Activated T-cell treated with anti-CD3 and anti-CD28 coated beads, Interleukin-2, amount 50 U/mL, for 24 hours (primary cell): ENCODE measurements at regions not wholly inside any gene's neighbourhood (a gene's known extent, or its start where the extent isn't known, plus 50 kb on each side); places are given as distances from the start of the nearest gene placed in this dataset.
"Not testable (repeated sequence)": the region's sequence is repeated elsewhere in the genome, so short reads cannot be mapped to it uniquely, and the experiment has no call there.

Experiments used
- DNase-seq: peaks from one replicate; pipeline ENCODE4 v3.0.0-alpha.2; 2020
- H3K27ac Mint-ChIP-seq: 2 replicates; pipeline ENCODE4 v1.8.0; 2020; ENCODE audit warnings: mild to moderate bottlenecking, mixed read lengths
- H3K27me3 Mint-ChIP-seq: 2 replicates; pipeline ENCODE4 v1.8.0; 2020; ENCODE audit warnings: mixed read lengths
- H3K36me3 Mint-ChIP-seq: 2 replicates; pipeline ENCODE4 v1.8.0; 2020; ENCODE audit warnings: low read depth, mixed read lengths
- H3K4me1 Mint-ChIP-seq: 2 replicates; pipeline ENCODE4 v1.8.0; 2020; ENCODE audit warnings: low read depth, mixed read lengths
- H3K4me3 Mint-ChIP-seq: 2 replicates; pipeline ENCODE4 v1.8.0; 2020; ENCODE audit warnings: mild to moderate bottlenecking, moderate library complexity, mixed read lengths
- H3K9me3 Mint-ChIP-seq: 2 replicates; pipeline ENCODE4 v1.8.0; 2020; ENCODE audit warnings: mixed read lengths

- H3K36me3 Mint-ChIP-seq = no peaks in the 10 kb centered on the region
- peaks cover 6% of the 10 kb centered on the region for H3K9me3 Mint-ChIP-seq
- no peak for DNase-seq
These were observed 1150.7 kb downstream of the FSCB start for GRCh38 chr14:43356382-43356781.

DNA sequence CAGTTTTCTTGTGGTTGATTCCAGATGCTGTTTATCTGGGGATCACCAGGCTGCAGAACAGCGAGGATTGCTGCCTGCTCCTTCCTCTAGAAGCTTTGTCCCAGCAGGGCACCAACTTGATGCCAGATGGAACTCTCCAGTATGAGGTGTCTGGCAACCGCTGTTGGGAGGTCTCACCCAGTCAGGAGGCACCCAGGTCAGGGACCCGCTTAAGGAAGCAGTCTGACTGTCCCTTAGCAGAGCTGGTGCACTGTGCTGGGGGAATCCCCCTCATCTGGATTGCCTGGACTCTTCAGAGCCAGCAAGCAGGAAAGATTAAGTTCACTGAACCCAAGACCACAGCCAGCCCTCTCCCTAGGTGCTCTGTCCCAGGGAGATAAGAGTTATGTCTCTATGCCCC is 1165.2 kb downstream of the FSCB start:
- Mint-ChIP-seq H3K27ac (no peak overlapping the region), H3K4me3 (no peak overlapping the region), H3K9me3 (peaks cover 19% of the 10 kb centered on the region), H3K36me3 (no peaks in the 10 kb centered on the region), H3K27me3 (no peaks in the 10 kb centered on the region), H3K4me1 (no peaks in the 10 kb centered on the region)
- DNase-seq = no peak

More at GRCh38 chr14:43356382-43356781, 1150.7 kb downstream of the FSCB start:
- Mint-ChIP-seq H3K4me1 (no peaks in the 10 kb centered on the region), H3K4me3 (no peak overlapping the region), H3K27me3 (no peaks in the 10 kb centered on the region), H3K27ac (no peak overlapping the region)

GRCh38 chr14:43338713-43339112 is 1168.4 kb downstream of the FSCB start:
- Mint-ChIP-seq H3K4me1 (no peaks in the 10 kb centered on the region), H3K4me3 (no peak overlapping the region), H3K9me3 (peaks cover 11% of the 10 kb centered on the region), H3K36me3 (no peaks in the 10 kb centered on the region), H3K27me3 (no peaks in the 10 kb centered on the region), H3K27ac (no peak overlapping the region)
- DNase-seq = no peak

GRCh38 chr14:43336351-43336750 is 1170.7 kb downstream of the FSCB start:
- H3K4me3 Mint-ChIP-seq = no peak overlapping the region
- H3K9me3 Mint-ChIP-seq = peaks cover 11% of the 10 kb centered on the region
- no peaks in the 10 kb centered on the region for H3K36me3 Mint-ChIP-seq
- DNase-seq = no peak
- H3K27ac Mint-ChIP-seq = no peak overlapping the region
- H3K27me3 Mint-ChIP-seq = no peaks in the 10 kb centered on the region
- H3K4me1 Mint-ChIP-seq = no peaks in the 10 kb centered on the region

DNA sequence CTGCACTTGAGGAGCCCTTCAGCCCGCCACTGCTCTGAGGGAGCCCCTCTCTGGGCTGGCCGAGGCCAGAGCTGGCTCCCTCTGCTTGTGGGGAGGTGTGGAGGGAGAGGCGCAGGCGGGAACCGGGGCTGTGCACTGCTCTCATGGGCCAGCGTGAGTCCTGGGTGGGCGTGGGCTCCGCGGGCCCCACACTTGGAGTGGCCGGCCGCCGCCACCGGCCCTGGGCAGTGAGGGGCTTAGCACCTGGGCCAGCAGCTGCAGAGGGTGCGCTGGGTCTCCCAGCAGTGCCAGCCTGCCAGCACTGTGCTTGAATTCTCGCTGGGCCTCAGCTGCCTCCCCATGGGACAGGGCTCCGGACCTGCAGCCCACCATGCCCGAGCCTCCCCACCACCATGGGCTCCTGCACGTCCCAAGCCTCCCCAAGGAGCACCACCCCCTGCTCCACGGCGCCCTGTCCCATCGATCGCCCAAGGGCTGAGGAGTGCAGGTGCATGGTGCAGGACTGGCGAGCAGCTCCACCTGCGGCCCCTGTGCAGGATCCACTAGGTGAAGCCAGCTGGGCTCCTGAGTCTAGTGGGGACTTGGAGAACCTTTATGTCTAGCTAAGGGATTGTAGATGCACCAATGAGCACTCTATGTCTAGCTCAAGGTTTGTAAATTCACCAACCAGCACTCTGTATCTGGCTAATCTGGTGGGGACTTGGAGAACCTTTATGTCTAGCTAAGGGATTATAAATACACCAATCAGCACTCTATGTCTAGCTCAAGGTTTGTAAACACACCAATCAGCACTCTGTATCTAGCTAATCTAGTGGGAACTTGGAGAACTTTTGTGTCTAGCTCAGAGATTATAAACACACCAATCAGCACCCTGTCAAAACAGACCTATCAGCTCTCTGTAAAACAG is 1180.3 kb downstream of the FSCB start:
- DNase-seq, H3K4me3 Mint-ChIP-seq, H3K27ac Mint-ChIP-seq, H3K36me3 Mint-ChIP-seq, H3K27me3 Mint-ChIP-seq, H3K4me1 Mint-ChIP-seq: not testable (repeated sequence)
- peaks cover 12% of the 10 kb centered on the region for H3K9me3 Mint-ChIP-seq

- no peaks in the 10 kb centered on the region for H3K4me1 Mint-ChIP-seq
- no peaks in the 10 kb centered on the region for H3K36me3 Mint-ChIP-seq
- no peak overlapping the region for H3K4me3 Mint-ChIP-seq
- H3K27ac Mint-ChIP-seq = no peak overlapping the region
- H3K9me3 Mint-ChIP-seq = peaks cover 12% of the 10 kb centered on the region
- no peak for DNase-seq
- H3K27me3 Mint-ChIP-seq = no peaks in the 10 kb centered on the region
These were observed 1190.7 kb downstream of the FSCB start for GRCh38 chr14:43316427-43316826.

DNA sequence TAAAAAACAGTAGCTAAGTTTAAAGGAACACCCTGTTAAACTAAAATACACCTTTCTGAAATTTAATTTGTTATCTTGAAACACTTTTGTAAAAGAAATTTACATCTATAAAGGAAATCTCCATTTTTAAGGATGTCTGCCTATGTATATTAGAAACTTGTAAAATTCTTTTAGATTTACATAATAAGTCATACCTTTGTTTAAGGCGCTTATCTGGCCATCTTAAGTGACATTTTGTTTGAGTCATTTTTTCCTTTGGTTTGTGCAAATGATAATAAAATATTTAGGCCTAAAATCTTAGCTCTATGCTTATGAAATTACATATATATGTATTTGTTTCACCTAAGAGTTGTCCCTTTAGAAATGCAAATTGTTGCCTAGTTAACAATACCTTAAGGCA is 1193.4 kb downstream of the FSCB start:
- no peaks in the 10 kb centered on the region for H3K4me1 Mint-ChIP-seq

DNA sequence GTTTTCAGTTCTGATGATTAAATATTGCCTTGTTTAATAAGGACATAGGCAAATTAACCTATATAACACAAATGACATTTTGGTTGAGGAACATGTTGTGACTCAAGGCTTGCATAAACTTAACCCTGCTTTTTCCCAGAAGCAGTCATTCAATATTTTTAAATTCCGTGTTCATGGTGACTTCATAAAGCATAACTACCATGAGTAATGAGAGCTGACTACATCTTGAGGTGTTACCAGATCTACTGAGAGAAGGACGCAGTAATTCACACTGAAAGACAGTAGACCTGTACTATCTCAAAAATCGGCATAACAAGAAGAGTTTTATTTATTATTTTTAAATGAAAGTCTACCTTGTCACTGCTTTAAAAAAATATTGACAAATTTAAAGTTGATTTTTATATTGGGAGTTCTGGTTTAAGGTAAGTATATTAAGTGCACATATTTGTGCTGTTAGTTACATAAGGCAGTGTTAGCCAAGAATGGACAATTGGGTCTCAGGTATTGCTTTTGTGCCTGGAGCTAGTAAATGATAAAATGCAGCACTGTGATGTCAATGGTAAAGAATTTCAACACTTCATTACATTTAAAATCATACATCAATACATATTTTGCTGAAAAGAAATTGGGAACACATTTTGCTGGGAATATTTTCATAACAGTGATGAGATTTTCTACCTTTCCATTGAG is 1198.5 kb downstream of the FSCB start:
- Mint-ChIP-seq H3K27ac (no peak overlapping the region), H3K9me3 (peaks cover 5% of the 10 kb centered on the region), H3K4me3 (no peak overlapping the region), H3K27me3 (no peaks in the 10 kb centered on the region), H3K4me1 (no peaks in the 10 kb centered on the region), H3K36me3 (no peaks in the 10 kb centered on the region)
- DNase-seq = no peak

More for the DNA sequence above, 1193.4 kb downstream of the FSCB start:
- Mint-ChIP-seq H3K27ac (no peak overlapping the region), H3K4me3 (no peak overlapping the region), H3K27me3 (no peaks in the 10 kb centered on the region), H3K36me3 (no peaks in the 10 kb centered on the region), H3K9me3 (peaks cover 10% of the 10 kb centered on the region)
- no peak for DNase-seq

- Mint-ChIP-seq H3K27ac (no peak overlapping the region), H3K4me3 (no peak overlapping the region), H3K27me3 (no peaks in the 10 kb centered on the region), H3K4me1 (no peaks in the 10 kb centered on the region), H3K9me3 (peaks cover 2% of the 10 kb centered on the region), H3K36me3 (no peaks in the 10 kb centered on the region)
- no peak for DNase-seq
These were observed 1199.2 kb downstream of the FSCB start for GRCh38 chr14:43307836-43308235.

DNA sequence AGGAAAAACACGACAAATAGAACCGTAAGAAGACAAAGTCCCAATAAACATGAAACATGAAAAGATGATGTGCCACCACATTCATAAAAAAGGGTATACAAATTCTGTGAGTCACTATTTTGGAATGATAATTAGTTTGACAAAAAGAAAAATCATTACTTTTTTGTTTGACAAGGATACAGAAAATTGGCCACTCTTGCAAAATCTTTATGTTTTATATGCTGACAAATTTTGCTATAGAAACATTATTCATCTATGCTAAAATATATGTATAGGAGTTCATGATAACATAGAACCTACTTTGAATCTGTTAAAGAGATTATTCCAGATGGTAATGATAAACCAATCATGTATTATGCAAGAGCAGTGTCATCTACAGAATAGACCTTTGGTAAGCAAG is 1201.0 kb downstream of the FSCB start:
- no peaks in the 10 kb centered on the region for H3K27me3 Mint-ChIP-seq
- DNase-seq = no peak
- H3K9me3 Mint-ChIP-seq = peaks cover 4% of the 10 kb centered on the region
- no peak overlapping the region for H3K27ac Mint-ChIP-seq
- no peaks in the 10 kb centered on the region for H3K36me3 Mint-ChIP-seq
- H3K4me1 Mint-ChIP-seq = no peaks in the 10 kb centered on the region
- no peak overlapping the region for H3K4me3 Mint-ChIP-seq

DNA sequence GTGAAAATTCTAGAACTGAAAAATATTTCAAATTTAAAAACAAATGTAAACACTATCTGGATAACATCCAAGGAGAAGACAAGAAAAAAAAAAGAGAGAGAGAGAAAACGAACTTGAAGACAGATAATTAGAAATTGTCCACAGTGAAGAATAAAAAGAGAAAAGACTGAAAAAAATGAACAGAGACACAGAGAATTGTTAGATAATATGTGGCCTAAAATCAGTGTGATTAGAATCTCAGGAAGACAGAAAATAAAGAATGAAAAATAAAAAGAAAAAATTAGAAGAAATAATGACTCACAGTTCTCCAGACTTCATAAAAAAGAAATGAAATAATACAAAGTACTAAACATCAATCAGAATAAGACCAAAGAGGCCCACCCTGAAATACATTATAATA is 1209.3 kb downstream of the FSCB start:
- H3K36me3 Mint-ChIP-seq = no peaks in the 10 kb centered on the region
- no peaks in the 10 kb centered on the region for H3K4me1 Mint-ChIP-seq
- DNase-seq = no peak
- H3K4me3 Mint-ChIP-seq = no peak overlapping the region
- peaks cover 17% of the 10 kb centered on the region for H3K9me3 Mint-ChIP-seq
- H3K27ac Mint-ChIP-seq = no peak overlapping the region
- H3K27me3 Mint-ChIP-seq = no peaks in the 10 kb centered on the region

- H3K27me3 Mint-ChIP-seq, H3K4me1 Mint-ChIP-seq, H3K27ac Mint-ChIP-seq, DNase-seq, H3K36me3 Mint-ChIP-seq, H3K4me3 Mint-ChIP-seq: not testable (repeated sequence)
- peaks cover 16% of the 10 kb centered on the region for H3K9me3 Mint-ChIP-seq
These were observed 1211.0 kb downstream of the FSCB start for GRCh38 chr14:43296061-43296460.

DNA sequence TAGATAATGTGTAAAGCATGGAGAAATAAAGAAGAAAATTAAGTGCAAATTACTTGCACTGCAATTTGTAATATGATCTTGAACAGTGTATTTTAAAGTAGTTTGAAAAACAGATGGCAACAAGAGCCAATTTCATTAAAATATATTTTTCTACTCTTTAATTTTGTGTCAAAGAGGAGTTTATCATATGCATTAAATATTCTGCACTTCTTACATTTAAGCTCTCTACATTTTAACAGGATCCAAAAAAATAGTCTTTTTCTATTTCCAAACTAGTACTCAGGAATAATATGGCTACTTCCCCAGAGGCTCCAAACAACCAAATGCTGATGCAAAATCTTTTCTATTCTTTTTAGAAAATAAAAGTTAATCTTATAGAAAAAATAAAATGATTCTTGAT is 1221.5 kb downstream of the FSCB start:
- H3K27me3 Mint-ChIP-seq = no peaks in the 10 kb centered on the region
- DNase-seq = no peak
- H3K27ac Mint-ChIP-seq = no peak overlapping the region
- H3K36me3 Mint-ChIP-seq = no peaks in the 10 kb centered on the region
- H3K4me3 Mint-ChIP-seq = no peak overlapping the region
- no peaks in the 10 kb centered on the region for H3K4me1 Mint-ChIP-seq
- peaks cover 12% of the 10 kb centered on the region for H3K9me3 Mint-ChIP-seq

DNA sequence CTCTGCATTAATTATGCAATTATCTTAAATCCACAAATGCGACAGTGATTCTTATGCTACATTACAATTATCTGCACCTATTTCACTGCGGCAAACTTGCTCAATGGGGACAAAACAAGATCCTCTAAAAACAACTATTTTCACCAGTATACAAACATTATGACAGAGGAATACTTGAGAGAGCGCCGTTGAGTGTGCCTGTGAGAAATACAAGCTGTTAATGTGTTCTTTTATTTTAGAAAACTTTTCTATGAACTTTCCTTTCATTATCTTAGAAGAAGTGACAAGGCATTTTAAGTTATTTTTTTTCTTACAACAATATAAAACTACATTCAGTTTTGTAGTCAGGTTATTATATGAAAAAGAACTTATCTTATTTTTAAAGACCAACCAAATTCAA is 1247.0 kb downstream of the FSCB start:
- DNase-seq = no peak
- Mint-ChIP-seq H3K27me3 (no peaks in the 10 kb centered on the region), H3K9me3 (peaks cover 9% of the 10 kb centered on the region), H3K4me3 (no peak overlapping the region), H3K36me3 (no peaks in the 10 kb centered on the region), H3K4me1 (no peaks in the 10 kb centered on the region), H3K27ac (no peak overlapping the region)

DNA sequence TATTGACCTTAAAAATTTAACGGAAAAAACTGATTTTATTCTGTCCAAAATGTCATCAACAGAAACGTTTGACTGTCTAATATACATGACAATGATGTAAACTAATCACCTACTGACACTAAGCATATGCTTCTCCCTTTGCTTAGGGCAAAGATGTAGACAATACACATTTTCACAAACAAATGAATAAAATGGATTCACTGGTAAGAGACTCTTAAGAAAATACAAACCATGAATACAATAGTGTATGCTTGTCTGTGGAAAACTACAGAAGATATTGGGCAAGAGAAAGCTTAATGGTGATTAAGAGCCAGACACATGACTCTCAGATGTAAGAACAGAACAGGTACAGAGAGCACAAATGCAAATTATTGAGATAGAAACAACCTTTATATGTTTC is 1248.7 kb downstream of the FSCB start:
- H3K4me3 Mint-ChIP-seq = no peak overlapping the region
- H3K36me3 Mint-ChIP-seq = no peaks in the 10 kb centered on the region
- no peaks in the 10 kb centered on the region for H3K4me1 Mint-ChIP-seq
- no peak for DNase-seq
- no peak overlapping the region for H3K27ac Mint-ChIP-seq
- peaks cover 9% of the 10 kb centered on the region for H3K9me3 Mint-ChIP-seq
- no peaks in the 10 kb centered on the region for H3K27me3 Mint-ChIP-seq
